GM21723 (cell line): ENCODE measurements at regions not wholly inside any gene's neighbourhood (a gene's known extent, or its start where the extent isn't known, plus 50 kb on each side); places are given as distances from the start of the nearest gene placed in this dataset.
"Not testable (repeated sequence)": the region's sequence is repeated elsewhere in the genome, so short reads cannot be mapped to it uniquely, and the experiment has no call there.

Experiments
- ATAC-seq: cut with Tn5 transposase; IDR thresholded peaks from one replicate; pipeline ENCODE4 v1.9.1; 2021; ENCODE audit warnings: mild to moderate bottlenecking, moderate library complexity; ENCODE audit not compliant: unreplicated experiment

DNA sequence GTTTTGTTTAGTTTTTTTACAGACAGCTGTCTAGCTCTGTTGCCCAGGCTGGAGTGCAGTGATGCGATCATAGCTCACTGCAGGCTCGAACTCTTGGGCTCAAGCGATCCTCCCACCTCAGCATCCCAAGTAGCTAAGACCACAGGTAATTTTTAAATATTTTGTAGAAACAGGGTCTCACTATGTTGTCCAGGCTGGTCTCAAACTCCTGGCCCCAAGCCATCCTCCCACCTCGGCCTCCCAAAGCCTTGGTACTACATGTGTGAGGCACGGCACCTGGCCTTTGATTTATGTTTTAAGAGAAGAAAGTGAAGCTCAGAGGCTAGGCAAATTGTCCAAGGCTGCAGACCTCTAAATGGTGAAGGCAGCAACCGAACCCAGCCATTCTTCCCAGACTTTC is 98.6 kb upstream of the SVIL start:
- no peak for ATAC-seq

DNA sequence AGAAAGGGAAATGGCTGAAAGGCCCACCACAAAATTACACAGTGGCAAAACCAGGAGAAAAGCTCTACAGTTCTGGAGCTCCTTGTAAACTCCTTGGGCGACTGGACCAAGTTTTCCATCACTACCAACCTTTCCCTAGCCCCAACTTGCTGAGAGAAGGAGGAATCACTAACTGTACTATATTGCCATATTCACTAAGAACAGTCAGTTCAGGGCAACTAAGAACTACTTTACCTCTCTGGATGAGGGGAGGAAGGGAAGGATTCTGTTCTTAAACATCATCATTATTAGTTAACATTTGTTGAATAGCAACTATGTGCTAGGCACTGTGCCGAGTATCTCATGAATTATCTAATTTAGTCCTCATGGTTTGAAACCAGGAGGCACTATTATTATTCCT is 98.1 kb upstream of the SVIL start:
- ATAC-seq: no peak

DNA sequence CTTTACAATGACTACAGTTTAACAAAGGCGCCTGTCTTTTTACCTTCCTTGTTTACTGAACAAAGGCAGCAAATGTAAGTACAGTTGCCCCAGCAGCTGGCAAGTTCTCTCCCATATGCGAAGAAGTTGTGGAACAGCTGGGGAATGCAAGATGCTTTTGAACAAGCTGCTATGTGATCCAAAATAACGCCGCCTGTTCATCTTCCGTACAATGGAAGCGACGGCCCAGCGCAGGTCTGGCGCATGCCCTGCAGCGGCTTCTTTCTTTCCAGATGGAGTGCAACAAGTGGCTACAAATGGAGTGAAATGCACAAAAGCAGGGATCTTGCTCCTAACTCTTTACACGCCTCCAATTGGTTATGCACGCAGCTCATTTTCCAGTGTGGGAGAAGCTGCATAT is 97.0 kb upstream of the SVIL start:
- no peak for ATAC-seq

DNA sequence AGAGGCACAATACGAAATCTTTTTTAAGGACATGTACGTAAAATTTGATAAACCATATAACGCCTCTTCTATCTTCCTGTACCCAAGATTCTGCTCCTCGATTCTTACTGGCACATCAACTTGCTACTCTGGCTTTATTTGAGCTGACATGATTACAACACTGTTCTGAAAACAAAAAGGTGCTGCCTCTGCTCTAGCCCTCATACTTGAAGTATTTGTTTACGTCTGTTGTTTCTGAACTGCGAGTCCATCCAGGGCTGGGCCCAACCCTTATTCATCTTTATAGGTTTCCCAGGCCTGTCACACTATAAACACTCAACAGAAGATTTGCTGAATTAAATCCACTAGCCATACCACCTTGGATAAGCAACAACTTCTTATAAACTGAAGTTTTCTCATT is 96.2 kb upstream of the SVIL start:
- ATAC-seq: no peak

DNA sequence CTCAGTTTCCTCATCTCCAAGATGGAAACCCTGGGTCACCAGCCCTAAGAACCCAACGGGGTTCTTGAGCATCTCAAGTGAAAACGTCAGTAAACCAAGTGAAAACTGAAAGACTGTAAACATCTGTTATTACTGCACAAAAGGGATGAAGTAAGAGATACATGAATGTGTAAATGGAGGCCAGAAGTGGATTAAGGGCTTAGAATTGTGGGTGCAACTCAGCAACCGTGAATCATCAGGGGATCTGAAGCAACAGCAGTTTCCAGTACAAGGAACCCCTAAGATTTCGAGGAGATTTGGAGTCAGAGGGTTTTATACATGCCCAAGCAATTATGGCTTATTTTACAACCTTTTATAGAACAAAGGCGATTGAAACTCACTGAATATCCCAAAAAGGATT is 95.7 kb upstream of the SVIL start:
- ATAC-seq: no peak

DNA sequence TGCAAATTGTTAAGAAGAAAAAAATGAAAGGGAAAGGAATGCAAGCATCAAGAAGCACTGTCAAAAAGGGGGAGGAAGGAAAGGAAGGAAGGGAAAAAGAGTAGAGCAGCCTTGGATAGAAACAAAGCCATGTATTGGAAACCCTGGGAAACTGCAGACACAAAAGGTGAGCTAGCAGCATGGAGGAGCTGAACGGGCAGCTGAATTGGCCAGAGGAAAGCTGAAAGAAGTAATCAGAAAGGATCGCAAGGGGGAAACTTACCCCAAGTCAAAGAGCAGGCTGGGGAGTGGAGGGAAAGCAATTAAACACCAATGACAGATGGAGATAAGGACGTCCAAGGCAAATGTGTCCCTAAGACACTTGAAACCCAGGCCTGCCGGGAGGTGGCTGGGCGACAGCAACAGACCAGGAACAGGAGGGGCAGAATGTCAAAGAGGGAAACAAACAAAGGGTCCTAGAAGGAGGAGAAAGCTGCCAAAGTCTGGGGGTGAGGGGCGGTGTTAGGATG is 93.8 kb upstream of the SVIL start:
- ATAC-seq: no peak

DNA sequence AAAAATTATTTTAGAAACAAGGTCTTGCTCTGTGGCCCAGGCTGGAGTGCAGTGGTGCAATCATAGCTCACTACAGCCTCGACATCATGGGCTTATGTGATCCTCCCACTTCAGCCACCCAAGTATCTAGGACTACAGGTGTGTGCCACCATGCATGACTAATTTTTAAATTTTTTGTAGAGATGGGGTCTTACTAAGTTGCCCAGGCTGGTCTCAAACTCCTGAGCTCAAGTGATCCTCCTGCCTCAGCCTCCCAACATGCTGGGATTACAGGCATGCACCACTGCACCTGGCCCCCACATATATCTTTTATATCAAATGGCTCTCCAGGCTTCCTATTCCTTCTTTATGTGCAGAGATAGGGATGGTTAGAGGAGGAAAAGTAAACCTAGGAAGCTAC is 91.2 kb upstream of the SVIL start:
- ATAC-seq: not testable (repeated sequence)

DNA sequence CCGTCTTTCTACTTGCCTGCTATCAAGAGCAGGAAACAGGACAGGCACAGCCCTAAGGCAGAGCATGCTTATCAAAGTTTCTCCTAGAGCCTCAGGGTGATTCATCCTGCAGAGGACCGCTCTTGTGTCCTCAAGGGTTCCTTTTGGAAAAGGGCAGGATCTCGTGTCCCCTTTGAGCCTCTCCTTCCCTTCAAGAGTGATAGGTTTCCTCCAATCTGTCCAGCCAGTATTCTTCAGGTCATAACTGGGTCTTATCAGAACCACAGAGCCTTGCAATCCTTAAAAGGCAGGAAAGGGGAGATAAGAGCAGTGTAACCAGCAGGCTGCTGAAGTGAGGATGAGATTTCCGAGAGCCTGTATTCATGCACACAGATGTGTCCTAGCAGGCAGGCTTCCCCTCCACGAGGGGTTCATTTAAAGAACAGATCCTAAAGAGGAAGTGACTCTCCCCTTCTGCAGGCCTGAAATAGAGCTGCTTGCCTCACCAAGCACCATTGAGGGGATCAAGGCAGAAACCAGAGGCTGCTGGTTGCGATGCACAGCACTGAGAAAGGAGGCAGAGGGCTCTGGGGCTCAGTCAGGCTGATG is 90.5 kb upstream of the SVIL start:
- no peak for ATAC-seq

DNA sequence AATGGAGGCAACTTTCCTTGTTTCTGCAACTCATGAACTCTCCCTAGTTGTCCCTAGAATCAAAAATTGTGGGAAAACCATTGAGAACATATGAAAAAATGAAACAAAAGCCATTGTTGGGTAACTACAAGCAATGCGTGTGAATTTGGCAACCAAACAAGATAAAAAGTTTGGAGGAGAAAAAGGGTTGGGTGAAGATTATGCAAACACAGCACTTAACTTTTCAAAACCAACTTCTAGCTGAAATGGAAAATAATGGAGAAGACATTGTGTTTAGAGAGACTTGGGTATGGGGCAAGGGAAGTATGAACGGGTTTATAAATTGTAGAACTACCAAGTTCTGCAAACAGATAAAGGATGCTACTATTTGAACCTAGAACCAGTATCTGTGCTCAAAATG is 89.0 kb upstream of the SVIL start:
- ATAC-seq: no peak

DNA sequence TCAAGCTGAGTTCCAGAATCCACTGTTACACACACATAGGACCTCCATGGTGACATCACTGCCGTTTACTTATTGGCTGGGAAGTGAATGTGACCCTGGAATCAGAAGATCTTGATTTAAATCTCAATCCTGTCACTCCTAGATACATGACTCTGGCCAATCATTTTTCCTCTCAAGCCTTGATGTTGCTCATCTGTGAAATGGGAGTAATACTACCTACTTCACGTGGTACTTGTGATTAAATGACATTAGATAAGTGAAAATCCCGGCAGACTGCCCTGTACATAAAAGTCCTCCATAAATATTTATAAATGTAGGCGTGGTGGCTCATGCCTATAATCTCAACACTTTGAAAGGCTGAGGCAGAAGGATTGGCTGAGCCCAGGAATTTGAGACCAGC is 88.0 kb upstream of the SVIL start:
- ATAC-seq: no peak

DNA sequence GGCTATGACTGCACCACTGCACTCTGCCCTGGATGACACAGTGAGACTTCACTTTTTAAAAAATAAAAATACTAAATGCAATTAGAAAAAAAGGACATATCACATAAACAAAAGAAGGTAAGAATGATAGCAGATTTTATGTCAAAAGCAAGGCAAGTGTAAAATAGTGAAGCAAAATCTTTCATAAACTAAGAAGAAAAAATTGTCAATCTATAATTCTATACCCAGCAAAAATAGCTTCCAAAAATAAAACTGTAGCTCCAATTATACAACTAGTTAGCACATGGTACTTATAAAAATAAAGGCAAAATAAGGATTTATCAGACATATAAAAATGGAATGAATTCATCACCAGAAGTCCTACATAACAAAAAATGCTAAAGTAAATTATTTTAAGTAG is 85.4 kb upstream of the SVIL start:
- no peak for ATAC-seq

DNA sequence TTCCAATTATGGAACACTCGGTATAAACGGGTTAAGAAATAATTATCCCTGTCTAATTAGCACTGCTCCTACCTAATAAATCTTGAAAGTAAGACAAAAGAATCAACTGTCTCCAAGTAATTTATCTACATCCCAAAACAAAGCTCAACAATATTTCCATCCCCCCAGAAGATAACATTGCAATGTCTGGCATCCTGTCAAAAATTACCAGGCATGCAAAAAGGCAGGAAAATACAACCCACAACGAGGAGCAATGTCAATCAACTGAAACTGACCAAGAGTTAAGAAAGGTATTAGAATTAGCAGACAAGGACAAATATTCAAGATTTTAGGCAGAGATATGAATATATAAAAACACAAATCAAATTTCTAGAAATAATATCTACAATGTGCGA is 84.5 kb upstream of the SVIL start:
- ATAC-seq: no peak

DNA sequence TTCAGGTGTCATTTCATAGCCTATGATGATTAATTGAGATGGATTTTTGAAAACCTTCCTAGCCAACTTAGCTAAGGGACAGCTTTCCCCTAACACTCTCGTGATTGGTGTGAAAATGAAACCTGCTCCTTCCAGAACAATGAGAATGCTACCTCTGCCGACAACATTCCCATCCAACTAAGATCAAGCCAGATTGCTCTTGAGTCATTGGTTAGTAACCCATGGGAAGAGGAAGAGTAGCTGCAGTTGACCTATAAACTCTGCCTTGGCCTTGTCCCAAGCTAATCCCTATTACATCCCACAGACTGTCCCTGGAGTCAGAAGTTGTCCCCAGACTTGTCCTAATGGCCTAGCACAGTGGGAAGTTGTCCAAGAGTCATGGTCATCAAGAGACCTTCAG is 80.5 kb upstream of the SVIL start:
- ATAC-seq: no peak

DNA sequence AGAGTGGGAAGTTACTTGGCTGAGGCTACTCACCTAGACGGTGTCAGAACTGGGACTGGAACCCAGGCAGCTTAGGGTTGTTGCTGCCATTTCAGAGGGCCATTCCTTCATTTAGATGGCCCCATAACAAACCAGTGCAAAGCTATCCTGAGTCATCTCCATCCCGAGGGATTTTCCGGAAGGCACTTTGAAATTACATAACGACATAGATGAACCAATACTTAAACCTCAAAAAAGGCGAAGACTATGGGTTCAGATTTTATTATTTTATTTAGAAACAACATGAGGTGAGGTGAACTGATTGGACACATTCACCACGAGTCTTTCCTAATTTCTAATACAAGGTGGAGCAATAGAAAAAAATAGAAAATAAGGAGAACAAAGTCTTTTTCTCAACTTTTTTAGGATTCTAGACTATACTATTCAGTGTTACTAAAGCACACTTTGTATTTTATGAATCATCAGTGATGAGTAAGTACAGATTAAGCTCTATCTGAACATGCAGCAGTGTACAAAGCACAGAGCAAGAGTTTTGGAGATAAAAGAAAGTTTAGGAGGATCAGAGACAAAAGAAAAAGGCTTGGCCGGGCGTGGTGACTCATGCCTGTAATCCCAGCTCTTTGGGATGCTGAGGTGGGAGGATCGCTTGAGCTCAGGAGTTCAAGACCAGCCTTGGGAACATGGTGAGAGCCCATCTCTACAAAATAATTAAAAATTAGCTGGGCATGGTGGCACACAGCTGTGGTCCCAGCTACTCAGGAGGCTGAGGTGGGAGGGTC is 79.5 kb upstream of the SVIL start:
- ATAC-seq: no peak

DNA sequence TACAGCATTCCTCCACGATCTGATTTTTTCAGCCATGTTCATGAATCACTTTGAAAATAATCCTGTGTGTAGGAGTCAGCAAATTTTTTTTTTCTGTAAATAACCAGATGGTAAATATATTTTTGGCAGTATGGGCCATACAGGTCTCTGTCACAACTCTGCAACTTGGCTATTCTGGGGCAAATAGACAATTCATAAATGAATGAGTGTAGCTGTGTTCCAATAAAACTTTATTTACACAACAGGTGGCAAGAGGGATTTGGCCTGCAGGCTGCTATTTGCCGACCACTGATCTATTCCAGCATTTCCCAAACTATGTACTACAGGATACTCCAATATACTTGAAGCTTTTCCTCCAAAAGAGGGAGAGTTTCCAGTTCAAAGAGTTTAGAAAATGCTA is 78.7 kb upstream of the SVIL start:
- no peak for ATAC-seq

DNA sequence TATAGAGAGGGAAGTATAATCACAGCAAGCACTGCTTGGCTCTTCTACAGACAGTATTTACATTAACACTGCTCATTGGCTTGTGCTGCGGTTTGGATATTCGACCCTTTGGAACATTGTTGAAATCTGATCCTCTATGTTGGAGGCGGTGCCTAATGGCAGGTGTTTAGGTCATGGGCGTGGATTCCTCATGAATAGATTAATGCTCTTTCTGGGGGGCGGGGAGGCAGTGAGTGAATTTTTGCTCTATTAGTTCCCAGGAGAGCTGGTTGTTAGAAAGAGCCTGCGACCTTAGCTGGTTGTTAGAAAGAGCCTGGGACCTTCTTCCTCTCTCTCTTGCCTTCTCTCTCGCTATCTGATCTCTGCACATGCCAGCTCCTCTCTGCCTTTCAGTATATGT is 77.3 kb upstream of the SVIL start:
- no peak for ATAC-seq

DNA sequence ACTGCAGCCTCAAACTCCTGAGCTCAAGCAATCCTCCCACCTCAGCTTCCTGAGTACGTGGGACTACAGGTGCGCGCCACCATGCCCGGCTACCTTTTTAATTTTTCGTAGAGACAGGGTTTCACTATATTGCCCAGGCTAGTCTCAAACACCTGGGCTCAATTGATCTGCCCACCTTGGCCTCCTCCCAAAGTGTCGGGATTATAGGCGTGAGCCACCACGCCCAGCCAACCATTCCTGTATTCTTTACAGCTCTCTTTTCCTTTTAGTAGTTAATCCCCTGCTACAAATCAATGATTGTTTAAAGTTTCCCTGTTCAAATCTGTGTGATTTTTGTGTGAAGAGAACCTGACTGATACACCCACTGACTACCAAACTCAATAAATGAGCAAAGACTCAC is 75.4 kb upstream of the SVIL start:
- ATAC-seq: no peak

DNA sequence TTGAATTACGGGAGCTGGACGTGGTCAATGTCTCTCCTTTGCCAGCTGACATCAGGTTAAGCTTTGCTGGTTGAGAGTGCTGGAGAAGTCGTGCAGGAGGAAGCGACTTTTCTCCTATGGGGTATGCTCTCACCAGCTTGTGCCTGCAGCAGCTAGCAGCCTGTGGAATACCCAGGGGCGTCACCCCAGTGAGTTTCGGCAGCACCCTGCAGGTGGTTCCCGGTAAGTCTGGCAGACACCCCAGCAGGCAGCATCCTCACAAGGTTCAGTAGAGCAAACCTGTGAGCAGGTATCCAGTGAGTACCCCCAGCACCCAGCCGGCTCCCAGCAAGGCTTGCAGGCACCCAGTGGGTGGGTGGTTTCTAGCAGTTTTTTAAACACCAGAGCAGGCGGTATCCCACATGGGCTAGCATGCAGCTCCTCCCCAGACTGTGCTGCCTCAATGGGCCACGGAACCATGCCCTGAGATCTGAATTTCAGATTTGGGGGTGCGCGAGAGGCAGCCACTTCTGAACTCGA is 74.8 kb upstream of the SVIL start:
- no peak for ATAC-seq

DNA sequence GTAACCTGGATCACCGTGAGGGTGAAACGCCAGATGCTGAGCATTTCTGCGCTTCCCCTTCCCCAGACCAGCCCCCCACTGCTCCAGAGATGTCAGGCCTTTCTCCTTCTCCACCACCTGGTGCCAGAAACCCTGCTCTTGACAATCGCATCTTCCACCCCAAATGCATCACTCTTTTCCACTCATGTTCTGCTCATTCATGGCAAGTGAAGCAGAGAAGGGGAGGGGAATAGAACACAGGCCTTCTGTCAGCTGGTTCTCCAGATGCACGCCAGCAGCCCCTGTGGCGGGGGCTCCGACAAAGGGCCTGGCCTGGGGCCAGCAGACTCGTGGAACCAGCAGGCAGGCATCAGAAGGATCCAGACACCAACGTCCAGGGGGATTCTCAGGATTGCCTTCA is 68.5 kb upstream of the SVIL start:
- no peak for ATAC-seq

DNA sequence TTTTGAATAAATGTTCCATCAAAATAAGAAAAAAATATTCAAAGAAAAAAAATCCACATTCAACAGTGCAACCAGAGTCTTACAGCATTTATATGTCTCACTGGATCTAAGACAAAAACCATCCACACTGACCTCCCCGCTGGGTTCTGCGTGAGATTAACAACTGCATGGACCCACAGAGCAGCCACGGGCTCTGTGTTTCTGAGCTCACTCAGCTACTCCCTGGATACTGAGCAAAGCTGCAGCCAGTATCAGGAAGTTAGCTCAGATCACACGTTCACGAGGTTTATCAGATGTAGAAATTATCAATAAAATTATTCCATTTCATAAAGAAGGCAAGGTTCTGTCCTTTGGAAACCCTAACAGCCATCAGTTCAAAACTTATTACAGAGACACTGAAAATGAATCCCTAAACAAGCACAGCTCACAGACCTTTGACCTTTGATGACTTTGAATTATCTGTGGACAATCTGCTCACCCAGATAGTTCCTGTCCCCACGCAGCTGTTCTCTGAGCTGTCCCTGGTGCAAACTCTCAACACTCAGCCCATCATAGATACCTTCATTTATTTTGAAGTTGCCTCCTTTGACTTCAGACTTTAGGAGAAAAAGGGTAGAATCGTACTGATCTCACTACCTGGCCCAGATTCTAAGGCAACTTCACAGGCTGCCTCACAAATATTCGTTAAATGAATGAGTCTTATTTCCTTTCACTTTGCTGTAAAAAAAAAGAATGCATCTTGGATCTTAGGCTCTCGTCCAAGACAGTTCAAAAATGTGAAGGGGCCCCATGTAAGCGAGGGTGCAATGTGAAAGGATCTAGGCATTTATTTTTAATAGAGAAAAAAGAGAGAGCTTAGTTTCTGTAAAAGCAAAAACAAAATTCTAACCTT is 67.7 kb upstream of the SVIL start:
- no peak for ATAC-seq

DNA sequence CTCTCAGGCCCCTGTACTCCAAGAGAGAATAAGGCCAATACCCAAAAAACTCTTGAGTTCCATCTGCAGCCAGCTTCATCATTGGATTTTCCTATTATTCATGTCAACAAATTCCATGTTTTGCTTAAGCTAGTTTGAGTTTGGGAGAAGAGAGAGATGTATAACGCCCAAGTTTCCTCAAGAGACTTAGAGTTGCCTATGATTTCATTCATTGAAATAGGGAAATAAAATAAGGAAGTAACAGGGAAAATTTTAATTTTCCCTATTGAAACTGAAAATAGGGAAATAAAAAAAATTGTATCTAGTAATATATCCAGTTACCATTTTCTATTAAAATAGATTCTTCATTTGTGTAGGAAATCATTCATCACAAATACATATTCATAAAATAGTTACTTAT is 66.5 kb upstream of the SVIL start:
- no peak for ATAC-seq

DNA sequence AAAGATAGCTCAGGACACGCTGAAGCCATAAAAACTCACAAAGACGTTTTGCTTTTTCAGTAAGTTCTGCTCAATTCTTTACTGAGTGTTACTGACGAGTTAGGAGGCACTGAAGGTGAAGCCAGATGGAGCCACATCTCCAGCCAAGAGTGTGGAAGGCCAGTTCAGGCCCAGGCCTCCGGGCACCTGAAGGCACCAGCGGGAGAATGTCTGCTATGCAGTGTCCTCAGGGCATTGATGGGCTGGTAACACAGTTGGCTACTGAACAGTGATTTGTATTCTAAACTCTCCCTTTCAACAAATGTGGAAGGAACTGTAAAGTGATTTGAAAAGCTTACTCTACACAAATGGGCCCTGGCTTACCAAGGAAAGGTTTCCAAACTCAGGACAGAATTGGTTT is 64.8 kb upstream of the SVIL start:
- no peak for ATAC-seq
